MM.1S (cell line): ENCODE measurements at regions not wholly inside any gene's neighbourhood (a gene's known extent, or its start where the extent isn't known, plus 50 kb on each side); places are given as distances from the start of the nearest gene placed in this dataset.

Source experiments
- EZH2 ChIP-seq: fragments of 300-600 bp; sonication (generic); optimal IDR thresholded peaks from 2 replicates; pipeline ENCODE3; 2017; ENCODE audit warnings: low read depth, mild to moderate bottlenecking, antibody characterized with exemption, low read length, mixed read lengths
- EZH2phosphoT487 ChIP-seq: fragments of 300-600 bp; sonication (generic); IDR thresholded peaks from 2 replicates; pipeline ENCODE4 v1.6.1; 2018; ENCODE audit warnings: antibody characterized with exemption, low read length
- TF ChIP-seq, protein P1 (sequence below): fragments of 300-600 bp; sonication (generic); IDR thresholded peaks from 2 replicates; pipeline ENCODE4 v1.5.1; 2016; ENCODE audit warnings: antibody characterized with exemption, low read length, mixed read lengths

DNA sequence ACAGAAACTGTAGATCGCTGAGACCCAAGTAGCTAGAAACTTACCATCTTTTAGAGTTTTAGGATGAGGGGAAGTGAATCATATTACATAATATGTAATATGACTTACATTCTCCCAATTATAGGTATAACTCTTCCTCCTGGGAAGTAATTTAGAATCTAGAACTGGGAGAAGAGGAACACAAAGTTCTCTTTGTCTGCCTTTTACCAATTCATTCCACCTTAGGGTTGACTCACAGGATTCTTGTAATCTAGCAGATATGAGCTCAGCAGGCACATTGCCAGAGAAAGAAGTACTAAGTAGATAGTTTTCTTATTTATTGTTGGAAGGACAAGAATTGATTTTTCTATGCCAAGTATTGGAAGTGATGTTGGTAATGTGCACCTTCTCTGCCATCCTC, 58.0 kb upstream of the CCSER1 start:
- TF ChIP-seq, protein P1, sequence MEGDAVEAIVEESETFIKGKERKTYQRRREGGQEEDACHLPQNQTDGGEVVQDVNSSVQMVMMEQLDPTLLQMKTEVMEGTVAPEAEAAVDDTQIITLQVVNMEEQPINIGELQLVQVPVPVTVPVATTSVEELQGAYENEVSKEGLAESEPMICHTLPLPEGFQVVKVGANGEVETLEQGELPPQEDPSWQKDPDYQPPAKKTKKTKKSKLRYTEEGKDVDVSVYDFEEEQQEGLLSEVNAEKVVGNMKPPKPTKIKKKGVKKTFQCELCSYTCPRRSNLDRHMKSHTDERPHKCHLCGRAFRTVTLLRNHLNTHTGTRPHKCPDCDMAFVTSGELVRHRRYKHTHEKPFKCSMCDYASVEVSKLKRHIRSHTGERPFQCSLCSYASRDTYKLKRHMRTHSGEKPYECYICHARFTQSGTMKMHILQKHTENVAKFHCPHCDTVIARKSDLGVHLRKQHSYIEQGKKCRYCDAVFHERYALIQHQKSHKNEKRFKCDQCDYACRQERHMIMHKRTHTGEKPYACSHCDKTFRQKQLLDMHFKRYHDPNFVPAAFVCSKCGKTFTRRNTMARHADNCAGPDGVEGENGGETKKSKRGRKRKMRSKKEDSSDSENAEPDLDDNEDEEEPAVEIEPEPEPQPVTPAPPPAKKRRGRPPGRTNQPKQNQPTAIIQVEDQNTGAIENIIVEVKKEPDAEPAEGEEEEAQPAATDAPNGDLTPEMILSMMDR = no peak
- no peak for TF ChIP-seq EZH2phosphoT487
- TF ChIP-seq EZH2 = no peak
